OCI-LY7 (cell line): ENCODE measurements at regions not wholly inside any gene's neighbourhood (a gene's known extent, or its start where the extent isn't known, plus 50 kb on each side); places are given as distances from the start of the nearest gene placed in this dataset.

Experiments
- BruUV-seq: library from RNA; stranded (reverse); fragments of 400-500 nt; replicated peaks from 2 replicates; lab custom pipeline; 2021; lab: Mats Ljungman, UMichigan
- CTCF ChIA-PET: fragments of 300-600 bp; sonication (Branson Sonifier 250); formaldehyde crosslinking; loops from one replicate; lab custom pipeline; 2022; ENCODE audit warnings: antibody characterized with exemption; ENCODE audit not compliant: unreplicated experiment; lab: Charles Lee
- POLR2A ChIA-PET: fragments of 300-600 bp; sonication (Branson Sonifier 250); formaldehyde crosslinking; loops from one replicate; lab custom pipeline; 2022; ENCODE audit warnings: antibody characterized with exemption; lab: Charles Lee
- DNase-seq: peaks from one replicate; pipeline ENCODE4 v3.0.0-alpha.2; 2015; ENCODE audit warnings: low spot score
- H2AFZ ChIP-seq: fragments of 200-600 bp; sonication (generic), shearing (Covaris generic); 2 replicates; pipeline ENCODE4 v1.6.1; 2014; ENCODE audit warnings: mild to moderate bottlenecking, antibody characterized with exemption, low read length, moderate library complexity
- H3K27ac ChIP-seq: fragments of 200-600 bp; sonication (generic); 2 replicates; pipeline ENCODE4 v1.5.1; 2014; ENCODE audit warnings: mixed run types, low read depth, mild to moderate bottlenecking, moderate library complexity, low read length, inconsistent platforms; ENCODE audit not compliant: poor library complexity, severe bottlenecking
- H3K36me3 ChIP-seq: fragments of 200-600 bp; sonication (generic); 2 replicates; pipeline ENCODE4 v1.6.1; 2014; ENCODE audit warnings: mild to moderate bottlenecking, antibody characterized with exemption, low read length, moderate library complexity, mixed read lengths; ENCODE audit not compliant: insufficient read depth
- H3K4me1 ChIP-seq: fragments of 200-600 bp; sonication (generic); 2 replicates; pipeline ENCODE4 v1.5.1; 2014; ENCODE audit warnings: mild to moderate bottlenecking, low read length; ENCODE audit not compliant: insufficient read depth, poor library complexity, severe bottlenecking
- H3K4me2 ChIP-seq: fragments of 200-600 bp; sonication (generic); 2 replicates; pipeline ENCODE4 v1.6.1; 2014; ENCODE audit warnings: mild to moderate bottlenecking, low read length
- H3K4me3 ChIP-seq: fragments of 200-600 bp; sonication (generic); 2 replicates; pipeline ENCODE4 v1.5.1; 2014; ENCODE audit warnings: mild to moderate bottlenecking, low read depth, low read length; ENCODE audit not compliant: poor library complexity, severe bottlenecking
- H3K79me2 ChIP-seq: fragments of 200-600 bp; sonication (generic); 2 replicates; pipeline ENCODE4 v1.6.1; 2016; ENCODE audit warnings: low read depth, mild to moderate bottlenecking, low read length, moderate library complexity, mixed read lengths; ENCODE audit not compliant: insufficient read depth
- H3K9me2 ChIP-seq: fragments of 200-600 bp; sonication (generic); 2 replicates; pipeline ENCODE4 v1.6.1; 2016; ENCODE audit warnings: mild to moderate bottlenecking, low read length, mixed read lengths; ENCODE audit not compliant: insufficient read depth
- H3K9me3 ChIP-seq: fragments of 200-600 bp; sonication (generic); 2 replicates; pipeline ENCODE4 v1.6.1; 2014; ENCODE audit warnings: mild to moderate bottlenecking, mixed run types, low read length, mixed read lengths
- H4K20me1 ChIP-seq: fragments of 200-600 bp; sonication (generic); 2 replicates; pipeline ENCODE4 v1.6.1; 2014; ENCODE audit warnings: mild to moderate bottlenecking, antibody characterized with exemption, low read length, moderate library complexity, mixed read lengths; ENCODE audit not compliant: insufficient read depth
- CTCF ChIP-seq: fragments of 200-600 bp; sonication (generic); conservative IDR thresholded peaks from 2 replicates; pipeline ENCODE4 v1.5.1; 2014; ENCODE audit warnings: mild to moderate bottlenecking, antibody characterized with exemption, low read length, moderate library complexity, mixed read lengths
- EZH2phosphoT487 ChIP-seq: fragments of 200-600 bp; sonication (generic); IDR thresholded peaks from 2 replicates; pipeline ENCODE4 v1.6.1; 2018; ENCODE audit warnings: low read depth, borderline replicate concordance, mild to moderate bottlenecking, mixed run types, antibody characterized with exemption, low read length, moderate library complexity, mixed read lengths
- intact Hi-C: fragments of 100-400 bp; cut with micrococcal nuclease; formaldehyde crosslinking; loops from one replicate; pipeline ENCODE4 v1.10.0; 2022; ENCODE audit not compliant: unreplicated experiment

- Histone ChIP-seq H3K4me2 (no peak overlapping the region), H3K9me3 (no peaks in the 10 kb centered on the region), H2AFZ (no peak overlapping the region), H3K4me3 (no peak overlapping the region), H3K27ac (no peak overlapping the region), H3K79me2 (no peaks in the 10 kb centered on the region), H3K9me2 (no peaks in the 10 kb centered on the region), H4K20me1 (no peaks in the 10 kb centered on the region), H3K4me1 (no peaks in the 10 kb centered on the region), H3K36me3 (no peaks in the 10 kb centered on the region)
- BruUV-seq: no TSS peak
- TF ChIP-seq CTCF (no peak), EZH2phosphoT487 (no peak)
- POLR2A ChIA-PET: no interaction called here
- no peak for DNase-seq
- CTCF ChIA-PET: no interaction called here
- intact Hi-C loops: no loop called here
These were observed 71.8 kb upstream of the NDN start for GRCh38 chr15:23758891-23759290.

- no TSS peak for BruUV-seq
- no peak for DNase-seq
- TF ChIP-seq EZH2phosphoT487: no peak
- no peak for TF ChIP-seq CTCF
- no peaks in the 10 kb centered on the region for H3K9me2 ChIP-seq
- H3K4me2 ChIP-seq: no peak overlapping the region
- no peak overlapping the region for H3K4me3 ChIP-seq
- H3K79me2 ChIP-seq: no peaks in the 10 kb centered on the region
- ChIA-PET POLR2A (interaction anchor here (1.1 kb wide), 1 partner anchor 10 kb away, joined by 3 read pairs; no protein-coding TSS in a partner anchor), CTCF (no interaction called here)
- intact Hi-C loops: no loop called here
- no peak overlapping the region for H3K27ac ChIP-seq
- H3K9me3 ChIP-seq: no peaks in the 10 kb centered on the region
- H4K20me1 ChIP-seq: no peaks in the 10 kb centered on the region
- H3K4me1 ChIP-seq: no peaks in the 10 kb centered on the region
- no peaks in the 10 kb centered on the region for H3K36me3 ChIP-seq
- H2AFZ ChIP-seq: no peak overlapping the region
These were observed 72.9 kb upstream of the NDN start for GRCh38 chr15:23760024-23760423.

GRCh38 chr15:23761386-23761785 lies 74.3 kb upstream of the NDN start:
- H3K4me1 ChIP-seq: no peaks in the 10 kb centered on the region
- no peaks in the 10 kb centered on the region for H3K9me2 ChIP-seq
- no peak overlapping the region for H3K4me3 ChIP-seq
- no peaks in the 10 kb centered on the region for H3K79me2 ChIP-seq
- H3K27ac ChIP-seq: no peak overlapping the region
- POLR2A ChIA-PET: interaction anchor here (1.1 kb wide), 1 partner anchor 8 kb away, joined by 3 read pairs; no protein-coding TSS in a partner anchor
- no peak overlapping the region for H3K4me2 ChIP-seq
- BruUV-seq: no TSS peak
- intact Hi-C loops: no loop called here
- H3K36me3 ChIP-seq: no peaks in the 10 kb centered on the region
- CTCF ChIA-PET: no interaction called here
- no peak for DNase-seq
- H4K20me1 ChIP-seq: no peaks in the 10 kb centered on the region
- H3K9me3 ChIP-seq: no peaks in the 10 kb centered on the region
- TF ChIP-seq CTCF: no peak
- TF ChIP-seq EZH2phosphoT487: no peak
- no peak overlapping the region for H2AFZ ChIP-seq
